Upper lobe of right lung (tissue), 1 donor: ENCODE measurements at regions not wholly inside any gene's neighbourhood (a gene's known extent, or its start where the extent isn't known, plus 50 kb on each side); places are given as distances from the start of the nearest gene placed in this dataset.

Source experiments
- ATAC-seq: fragments of 200-7000 bp; cut with Tn5 transposase; one replicate; pipeline ENCODE4 v1.9.1; 2020; ENCODE audit warnings: mild to moderate bottlenecking, moderate library complexity
- DNase-seq: peaks from one replicate; pipeline ENCODE4 v3.0.0-alpha.2; 2020
- H3K27ac ChIP-seq: fragments of 200-600 bp; one replicate; pipeline ENCODE4 v1.8.0; 2022
- H3K27me3 ChIP-seq: fragments of 200-600 bp; one replicate; pipeline ENCODE4 v1.8.0; 2022; ENCODE audit warnings: mild to moderate bottlenecking
- H3K36me3 ChIP-seq: fragments of 200-600 bp; one replicate; pipeline ENCODE4 v1.8.0; 2022
- H3K4me1 ChIP-seq: fragments of 200-600 bp; one replicate; pipeline ENCODE4 v1.8.0; 2022
- H3K4me3 ChIP-seq: fragments of 200-600 bp; one replicate; pipeline ENCODE4 v1.8.0; 2022; ENCODE audit warnings: mild to moderate bottlenecking
- H3K9me3 ChIP-seq: fragments of 200-600 bp; one replicate; pipeline ENCODE4 v1.8.0; 2022
- intact Hi-C: fragments of 100-400 bp; cut with DNase I; formaldehyde crosslinking; loops from one replicate; pipeline ENCODE4 v1.11.0; 2022
- TF ChIP-seq, protein P1 (sequence below): fragments of 200-600 bp; IDR thresholded peaks from one replicate; pipeline ENCODE4 v1.8.0; 2022; ENCODE audit warnings: antibody characterized with exemption
- donor health status: DM: no; HTN: yes; CAD: no; lungs with severe emphysema.

DNA sequence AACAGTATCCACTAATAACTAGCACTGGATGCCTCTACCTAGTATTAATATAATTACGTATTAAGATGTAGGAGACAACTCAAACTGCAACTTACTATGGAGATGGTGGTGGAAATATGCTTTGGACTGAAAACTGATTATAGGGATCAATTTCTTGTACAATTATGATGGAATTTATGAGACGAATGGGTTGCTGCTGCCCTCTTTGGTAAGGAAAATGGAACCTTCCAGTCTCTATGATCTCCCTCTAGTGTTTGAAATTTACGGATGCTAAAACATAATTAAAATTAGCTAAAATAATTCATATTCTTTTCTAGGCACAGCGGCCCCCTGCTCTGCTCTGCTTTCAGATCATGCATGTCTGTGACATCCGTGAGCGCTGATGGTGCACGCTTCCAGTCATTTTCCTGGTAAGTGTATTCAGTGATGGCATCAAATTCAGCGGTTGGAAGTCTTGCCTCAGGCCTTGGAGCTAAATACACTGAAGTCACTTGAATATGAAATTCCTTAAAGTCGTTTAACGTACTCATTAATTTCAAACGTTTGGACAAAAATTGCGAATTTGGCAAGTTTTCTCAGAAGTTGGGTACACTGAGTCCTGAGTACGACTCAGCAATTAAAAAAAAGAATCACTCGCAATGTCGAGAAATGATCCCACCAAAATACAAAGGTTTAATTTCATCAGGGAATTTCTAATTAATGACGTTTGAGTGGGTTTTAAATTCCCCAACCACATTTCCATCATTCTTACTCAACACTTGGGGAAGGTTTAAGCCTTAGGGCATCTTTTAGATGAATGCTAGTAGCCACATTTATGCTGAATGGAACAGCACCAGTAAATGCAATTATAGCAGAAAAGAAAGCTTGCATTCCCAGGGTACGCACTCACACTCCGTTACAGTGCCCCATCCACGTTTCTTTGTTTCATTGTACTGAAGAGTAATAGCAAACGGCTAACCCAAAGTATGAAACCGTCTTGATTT, 132.6 kb downstream of the NR2F2 start:
- no peak overlapping the region for H3K27ac ChIP-seq
- TF ChIP-seq, protein P1, sequence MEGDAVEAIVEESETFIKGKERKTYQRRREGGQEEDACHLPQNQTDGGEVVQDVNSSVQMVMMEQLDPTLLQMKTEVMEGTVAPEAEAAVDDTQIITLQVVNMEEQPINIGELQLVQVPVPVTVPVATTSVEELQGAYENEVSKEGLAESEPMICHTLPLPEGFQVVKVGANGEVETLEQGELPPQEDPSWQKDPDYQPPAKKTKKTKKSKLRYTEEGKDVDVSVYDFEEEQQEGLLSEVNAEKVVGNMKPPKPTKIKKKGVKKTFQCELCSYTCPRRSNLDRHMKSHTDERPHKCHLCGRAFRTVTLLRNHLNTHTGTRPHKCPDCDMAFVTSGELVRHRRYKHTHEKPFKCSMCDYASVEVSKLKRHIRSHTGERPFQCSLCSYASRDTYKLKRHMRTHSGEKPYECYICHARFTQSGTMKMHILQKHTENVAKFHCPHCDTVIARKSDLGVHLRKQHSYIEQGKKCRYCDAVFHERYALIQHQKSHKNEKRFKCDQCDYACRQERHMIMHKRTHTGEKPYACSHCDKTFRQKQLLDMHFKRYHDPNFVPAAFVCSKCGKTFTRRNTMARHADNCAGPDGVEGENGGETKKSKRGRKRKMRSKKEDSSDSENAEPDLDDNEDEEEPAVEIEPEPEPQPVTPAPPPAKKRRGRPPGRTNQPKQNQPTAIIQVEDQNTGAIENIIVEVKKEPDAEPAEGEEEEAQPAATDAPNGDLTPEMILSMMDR, result no peak
- H3K27me3 ChIP-seq, result peaks cover 11% of the 10 kb centered on the region
- no peaks in the 10 kb centered on the region for H3K36me3 ChIP-seq
- no peak for ATAC-seq
- no peaks in the 10 kb centered on the region for H3K9me3 ChIP-seq
- DNase-seq, result no peak
- no peak overlapping the region for H3K4me3 ChIP-seq
- no peaks in the 10 kb centered on the region for H3K4me1 ChIP-seq
- intact Hi-C loops, result no loop called here

- Histone ChIP-seq H3K27me3 (peaks cover 26% of the 10 kb centered on the region), H3K4me1 (no peaks in the 10 kb centered on the region), H3K4me3 (no peak overlapping the region), H3K36me3 (no peaks in the 10 kb centered on the region), H3K9me3 (no peaks in the 10 kb centered on the region), H3K27ac (no peak overlapping the region)
- ATAC-seq (no peak), DNase-seq (no peak)
- intact Hi-C loops, result no loop called here
- TF ChIP-seq, protein P1, result no peak
Measured at GRCh38 chr15:96466389-96466947, 136.0 kb downstream of the NR2F2 start.

- TF ChIP-seq, protein P1, result no peak
- intact Hi-C loops, result no loop called here
- no peak for ATAC-seq
- Histone ChIP-seq H3K27me3 (peaks cover 29% of the 10 kb centered on the region), H3K27ac (no peak overlapping the region), H3K4me3 (no peak overlapping the region), H3K9me3 (no peaks in the 10 kb centered on the region), H3K4me1 (no peaks in the 10 kb centered on the region), H3K36me3 (no peaks in the 10 kb centered on the region)
- DNase-seq, result no peak
Measured at GRCh38 chr15:96468036-96468435, 137.5 kb downstream of the NR2F2 start.

DNA sequence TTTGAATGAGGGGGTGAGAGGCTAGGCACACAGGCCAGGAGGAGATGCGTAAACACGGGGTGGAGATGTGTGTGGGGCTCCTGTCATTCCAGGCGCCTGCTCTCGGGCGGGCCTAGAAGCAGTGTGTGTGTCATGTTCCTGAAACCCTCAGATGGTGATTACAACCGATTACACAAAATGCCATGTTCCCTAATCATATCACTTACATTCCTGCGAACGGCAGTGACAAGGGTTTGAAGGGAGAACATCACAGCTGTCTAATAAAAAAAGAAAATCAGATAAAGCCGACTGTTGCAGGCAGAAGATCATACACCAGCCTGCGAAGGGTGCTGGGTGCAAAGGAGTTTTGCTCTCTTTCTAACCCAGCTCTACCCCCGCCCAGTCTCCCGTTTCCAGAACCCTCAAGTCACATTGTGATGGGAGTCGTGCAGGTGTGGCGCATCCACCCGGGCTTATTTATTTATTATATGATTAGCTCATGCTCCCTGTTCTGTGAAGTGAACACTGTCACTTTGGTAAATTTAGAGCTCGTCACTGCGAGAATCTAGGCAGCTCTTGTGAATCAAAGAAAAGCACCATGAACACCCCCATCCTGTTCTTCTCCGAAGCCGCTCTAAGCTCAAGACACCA, 140.3 kb downstream of the NR2F2 start:
- Histone ChIP-seq H3K4me1 (no peaks in the 10 kb centered on the region), H3K27ac (no peak overlapping the region), H3K9me3 (no peaks in the 10 kb centered on the region), H3K4me3 (no peak overlapping the region), H3K36me3 (no peaks in the 10 kb centered on the region), H3K27me3 (peaks cover 29% of the 10 kb centered on the region)
- intact Hi-C loops, result no loop called here
- ATAC-seq (no peak), DNase-seq (no peak)
- TF ChIP-seq, protein P1, result no peak

DNA sequence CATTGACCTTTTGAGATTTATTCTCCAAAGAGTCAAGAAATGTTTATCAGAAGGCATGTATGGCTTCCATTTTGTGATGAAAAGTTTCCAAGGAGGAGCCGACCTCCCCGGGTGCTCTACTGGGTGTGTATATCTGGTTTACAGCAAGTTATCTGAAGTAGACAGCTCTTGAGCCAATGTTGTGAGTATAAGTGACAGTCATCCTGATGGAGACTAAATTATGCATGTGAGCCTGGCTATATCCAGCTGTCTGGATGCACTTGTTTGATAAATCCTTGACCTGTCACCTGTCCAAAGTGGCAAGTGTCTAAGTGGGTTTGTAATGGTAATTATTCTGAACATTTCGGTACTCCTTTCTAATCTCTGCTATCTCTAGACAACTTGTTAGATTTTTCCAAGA, 142.2 kb downstream of the NR2F2 start:
- Histone ChIP-seq H3K4me1 (no peaks in the 10 kb centered on the region), H3K36me3 (no peaks in the 10 kb centered on the region), H3K27ac (no peak overlapping the region), H3K27me3 (peaks cover 22% of the 10 kb centered on the region), H3K4me3 (no peak overlapping the region), H3K9me3 (no peaks in the 10 kb centered on the region)
- no peak for DNase-seq
- TF ChIP-seq, protein P1, result no peak
- intact Hi-C loops, result no loop called here
- ATAC-seq, result no peak
